ENCODE measurements at regions not wholly inside any gene's neighbourhood (a gene's known extent, or its start where the extent isn't known, plus 50 kb on each side); places are given as distances from the start of the nearest gene placed in this dataset.

DNA sequence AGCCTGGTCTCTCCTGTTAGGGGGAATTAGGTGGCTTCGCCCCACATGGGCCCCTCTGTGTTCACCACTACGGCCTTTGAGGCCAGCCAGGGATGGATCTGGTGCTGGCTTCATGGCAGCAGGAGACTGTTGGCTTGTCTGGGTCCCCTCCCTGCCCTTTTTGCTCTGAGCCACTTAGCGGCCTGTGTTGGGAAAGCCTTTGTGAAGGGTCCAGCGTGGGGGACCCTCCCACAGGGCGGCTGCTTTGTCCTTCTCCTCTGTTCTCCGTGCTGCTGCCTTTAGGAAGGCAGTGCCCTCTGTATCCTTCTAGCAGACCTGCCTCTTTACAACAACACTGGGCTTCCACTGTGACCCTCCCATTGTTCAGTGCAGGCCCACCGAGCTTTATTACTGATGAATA lies 118.4 kb downstream of the TSN start:
- peaks cover 3% of the 10 kb centered on the region for H3K27me3 Mint-ChIP-seq
- H3K4me1 Mint-ChIP-seq (ENCODE audit: low read depth): no peaks in the 10 kb centered on the region
- no peak for DNase-seq
- H3K27ac Mint-ChIP-seq: no peak overlapping the region
- H3K36me3 Mint-ChIP-seq (ENCODE audit: low read depth): no peaks in the 10 kb centered on the region
- H3K9me3 Mint-ChIP-seq: no peaks in the 10 kb centered on the region
- no peak overlapping the region for H3K4me3 Mint-ChIP-seq

DNA sequence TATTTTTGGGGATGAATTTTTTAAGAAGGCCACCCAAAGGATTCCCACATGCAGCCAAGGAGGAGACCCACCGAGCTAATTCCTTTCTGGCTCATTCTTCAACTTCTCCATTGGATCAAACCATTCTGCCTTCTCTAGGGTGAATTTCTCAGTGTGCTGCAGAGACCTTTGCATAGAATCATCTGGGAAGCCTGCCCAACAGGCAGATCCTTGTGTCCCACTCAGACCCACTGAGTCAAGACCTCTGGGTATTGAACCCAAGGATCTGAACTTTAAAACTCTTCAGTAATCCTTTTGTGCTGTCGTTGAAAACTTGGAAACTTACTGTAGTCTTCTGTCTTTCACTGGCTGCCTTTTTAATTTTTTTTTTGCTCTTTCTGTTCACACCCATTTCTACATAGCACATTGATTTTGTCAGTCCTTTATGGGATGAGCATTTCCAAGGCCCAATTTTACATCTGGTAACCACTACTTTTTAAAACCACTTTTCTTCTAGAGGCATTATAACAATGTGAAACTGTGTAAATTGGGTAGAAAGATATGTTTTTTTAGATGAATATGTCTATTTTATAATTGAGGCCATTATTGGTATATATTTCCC lies 120.2 kb downstream of the TSN start:
- Mint-ChIP-seq H3K36me3 (ENCODE audit: low read depth) (no peaks in the 10 kb centered on the region), H3K4me1 (ENCODE audit: low read depth) (no peaks in the 10 kb centered on the region), H3K4me3 (no peak overlapping the region), H3K9me3 (no peaks in the 10 kb centered on the region), H3K27ac (no peak overlapping the region), H3K27me3 (peaks cover 4% of the 10 kb centered on the region)
- no peak for DNase-seq

DNA sequence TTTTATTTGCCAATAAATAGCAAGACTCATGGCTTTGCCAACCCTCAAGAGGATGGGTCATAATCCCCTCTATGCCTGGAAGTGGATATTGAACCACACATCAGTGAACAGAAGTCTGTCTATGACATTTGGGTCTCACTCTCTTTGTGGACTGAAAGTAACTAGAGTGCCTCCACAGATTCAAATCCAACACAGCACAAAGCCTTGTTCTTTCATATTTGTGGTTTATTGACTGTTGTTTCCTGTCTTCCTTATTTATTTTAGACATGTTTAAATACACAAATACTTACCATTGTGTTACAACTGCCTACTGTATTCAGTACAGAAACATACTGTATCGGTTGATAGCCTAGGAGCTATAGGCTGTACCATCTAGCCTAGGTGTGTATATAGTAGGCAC lies 121.9 kb downstream of the TSN start:
- no peaks in the 10 kb centered on the region for H3K4me1 Mint-ChIP-seq (ENCODE audit: low read depth)
- no peak for DNase-seq
- no peak overlapping the region for H3K27ac Mint-ChIP-seq
- no peaks in the 10 kb centered on the region for H3K9me3 Mint-ChIP-seq
- peaks cover 18% of the 10 kb centered on the region for H3K27me3 Mint-ChIP-seq
- H3K36me3 Mint-ChIP-seq (ENCODE audit: low read depth): no peaks in the 10 kb centered on the region
- H3K4me3 Mint-ChIP-seq: no peak overlapping the region

- Mint-ChIP-seq H3K9me3 (no peaks in the 10 kb centered on the region), H3K4me1 (ENCODE audit: low read depth) (no peaks in the 10 kb centered on the region), H3K27ac (no peak overlapping the region), H3K4me3 (no peak overlapping the region), H3K27me3 (peaks cover 18% of the 10 kb centered on the region), H3K36me3 (ENCODE audit: low read depth) (no peaks in the 10 kb centered on the region)
- DNase-seq: no peak
Observed at GRCh38 chr2:121880283-121880682, 124.8 kb downstream of the TSN start.

DNA sequence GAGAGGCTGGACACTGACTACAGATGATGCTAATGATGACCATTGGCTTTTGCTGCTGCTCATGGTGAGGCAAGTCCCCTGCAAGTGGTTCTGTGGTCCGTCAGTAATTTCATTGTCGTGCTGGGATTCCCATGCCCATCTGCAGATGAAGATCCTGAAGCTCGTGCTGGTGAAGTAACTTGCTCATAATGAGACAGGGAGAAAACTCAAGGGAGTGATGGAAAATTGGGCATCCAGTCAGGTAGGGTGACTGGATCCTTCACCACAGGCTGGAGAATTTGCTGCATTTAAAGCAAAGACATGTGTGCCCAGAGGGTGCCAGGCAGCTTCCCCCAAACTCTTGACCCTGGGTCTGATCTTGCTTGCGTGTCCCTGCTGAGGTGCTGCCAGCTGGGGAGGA lies 125.6 kb downstream of the TSN start:
- H3K9me3 Mint-ChIP-seq: no peaks in the 10 kb centered on the region
- peaks cover 19% of the 10 kb centered on the region for H3K27me3 Mint-ChIP-seq
- no peak for DNase-seq
- no peaks in the 10 kb centered on the region for H3K36me3 Mint-ChIP-seq (ENCODE audit: low read depth)
- no peak overlapping the region for H3K4me3 Mint-ChIP-seq
- H3K27ac Mint-ChIP-seq: no peak overlapping the region
- H3K4me1 Mint-ChIP-seq (ENCODE audit: low read depth): no peaks in the 10 kb centered on the region

- H3K4me3 Mint-ChIP-seq: no peak overlapping the region
- H3K27ac Mint-ChIP-seq: no peak overlapping the region
- no peaks in the 10 kb centered on the region for H3K36me3 Mint-ChIP-seq (ENCODE audit: low read depth)
- peaks cover 20% of the 10 kb centered on the region for H3K27me3 Mint-ChIP-seq
- no peak for DNase-seq
- no peaks in the 10 kb centered on the region for H3K9me3 Mint-ChIP-seq
- no peaks in the 10 kb centered on the region for H3K4me1 Mint-ChIP-seq (ENCODE audit: low read depth)
Observed at GRCh38 chr2:121881950-121882349, 126.5 kb downstream of the TSN start.

- no peak for DNase-seq
- H3K36me3 Mint-ChIP-seq (ENCODE audit: low read depth): no peaks in the 10 kb centered on the region
- no peak overlapping the region for H3K4me3 Mint-ChIP-seq
- peaks cover 17% of the 10 kb centered on the region for H3K27me3 Mint-ChIP-seq
- no peaks in the 10 kb centered on the region for H3K4me1 Mint-ChIP-seq (ENCODE audit: low read depth)
- no peak overlapping the region for H3K27ac Mint-ChIP-seq
- no peaks in the 10 kb centered on the region for H3K9me3 Mint-ChIP-seq
Observed at GRCh38 chr2:121884078-121884477, 128.6 kb downstream of the TSN start.

GRCh38 chr2:121884511-121884921 lies 129.1 kb downstream of the TSN start:
- Mint-ChIP-seq H3K4me3 (no peak overlapping the region), H3K36me3 (ENCODE audit: low read depth) (no peaks in the 10 kb centered on the region), H3K9me3 (no peaks in the 10 kb centered on the region), H3K27me3 (peaks cover 17% of the 10 kb centered on the region), H3K4me1 (ENCODE audit: low read depth) (no peaks in the 10 kb centered on the region), H3K27ac (no peak overlapping the region)
- no peak for DNase-seq

GRCh38 chr2:121886059-121886458 lies 130.6 kb downstream of the TSN start:
- no peaks in the 10 kb centered on the region for H3K4me1 Mint-ChIP-seq (ENCODE audit: low read depth)
- H3K4me3 Mint-ChIP-seq: no peak overlapping the region
- peaks cover 12% of the 10 kb centered on the region for H3K27me3 Mint-ChIP-seq
- no peaks in the 10 kb centered on the region for H3K36me3 Mint-ChIP-seq (ENCODE audit: low read depth)
- DNase-seq: no peak
- no peaks in the 10 kb centered on the region for H3K9me3 Mint-ChIP-seq
- H3K27ac Mint-ChIP-seq: no peak overlapping the region

DNA sequence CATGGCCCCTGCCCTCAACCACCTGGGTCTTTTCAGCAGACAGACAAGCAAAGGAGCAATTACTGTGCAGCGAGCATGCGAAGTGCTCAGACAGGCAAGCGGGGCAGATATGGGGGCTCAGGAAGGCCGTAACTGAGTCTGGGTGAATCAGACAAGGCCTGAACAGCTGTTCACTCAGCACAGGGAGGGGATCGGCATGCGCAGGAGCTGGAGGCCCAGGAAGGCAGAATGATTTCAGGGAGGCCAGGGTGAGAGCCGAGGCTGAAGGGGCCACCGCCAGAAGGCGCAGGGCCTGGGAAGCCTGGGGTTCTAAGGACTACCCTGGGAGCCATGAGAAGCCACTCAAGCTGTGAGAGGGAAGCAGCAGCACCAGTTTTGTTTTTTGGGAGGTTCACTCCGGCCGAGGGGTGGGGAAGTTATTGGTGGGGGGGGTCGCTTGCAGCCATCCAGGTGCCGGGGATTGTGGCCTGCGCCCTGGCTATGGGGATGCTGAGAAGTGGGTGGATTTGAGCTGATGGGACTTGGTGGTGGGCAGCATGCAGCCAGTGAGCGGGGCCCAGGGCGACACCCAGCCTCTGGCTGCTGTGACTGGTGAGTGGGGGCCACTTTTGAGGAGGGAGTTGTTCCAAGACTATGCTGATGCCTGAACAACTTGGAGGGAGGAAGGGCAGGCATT lies 132.2 kb downstream of the TSN start:
- H3K4me3 Mint-ChIP-seq: no peak overlapping the region
- no peaks in the 10 kb centered on the region for H3K36me3 Mint-ChIP-seq (ENCODE audit: low read depth)
- no peak overlapping the region for H3K27ac Mint-ChIP-seq
- no peak for DNase-seq
- H3K9me3 Mint-ChIP-seq: no peaks in the 10 kb centered on the region
- no peaks in the 10 kb centered on the region for H3K4me1 Mint-ChIP-seq (ENCODE audit: low read depth)
- H3K27me3 Mint-ChIP-seq: peaks cover 2% of the 10 kb centered on the region

GRCh38 chr2:121888189-121888557 lies 132.7 kb downstream of the TSN start:
- no peaks in the 10 kb centered on the region for H3K4me1 Mint-ChIP-seq (ENCODE audit: low read depth)
- no peak for DNase-seq
- no peak overlapping the region for H3K27ac Mint-ChIP-seq
- no peak overlapping the region for H3K4me3 Mint-ChIP-seq
- no peaks in the 10 kb centered on the region for H3K9me3 Mint-ChIP-seq
- H3K27me3 Mint-ChIP-seq: peaks cover 2% of the 10 kb centered on the region
- H3K36me3 Mint-ChIP-seq (ENCODE audit: low read depth): no peaks in the 10 kb centered on the region

GRCh38 chr2:121890041-121890440 lies 134.6 kb downstream of the TSN start:
- Mint-ChIP-seq H3K9me3 (no peaks in the 10 kb centered on the region), H3K4me3 (no peak overlapping the region), H3K4me1 (ENCODE audit: low read depth) (no peaks in the 10 kb centered on the region), H3K27me3 (peaks cover 2% of the 10 kb centered on the region), H3K36me3 (ENCODE audit: low read depth) (no peaks in the 10 kb centered on the region), H3K27ac (no peak overlapping the region)
- no peak for DNase-seq

GRCh38 chr2:121895723-121896571 lies 140.5 kb downstream of the TSN start:
- H3K4me1 Mint-ChIP-seq (ENCODE audit: low read depth): no peaks in the 10 kb centered on the region
- no peak overlapping the region for H3K27ac Mint-ChIP-seq
- no peaks in the 10 kb centered on the region for H3K27me3 Mint-ChIP-seq
- H3K4me3 Mint-ChIP-seq: no peak overlapping the region
- H3K9me3 Mint-ChIP-seq: no peaks in the 10 kb centered on the region
- DNase-seq: no peak
- no peaks in the 10 kb centered on the region for H3K36me3 Mint-ChIP-seq (ENCODE audit: low read depth)

DNA sequence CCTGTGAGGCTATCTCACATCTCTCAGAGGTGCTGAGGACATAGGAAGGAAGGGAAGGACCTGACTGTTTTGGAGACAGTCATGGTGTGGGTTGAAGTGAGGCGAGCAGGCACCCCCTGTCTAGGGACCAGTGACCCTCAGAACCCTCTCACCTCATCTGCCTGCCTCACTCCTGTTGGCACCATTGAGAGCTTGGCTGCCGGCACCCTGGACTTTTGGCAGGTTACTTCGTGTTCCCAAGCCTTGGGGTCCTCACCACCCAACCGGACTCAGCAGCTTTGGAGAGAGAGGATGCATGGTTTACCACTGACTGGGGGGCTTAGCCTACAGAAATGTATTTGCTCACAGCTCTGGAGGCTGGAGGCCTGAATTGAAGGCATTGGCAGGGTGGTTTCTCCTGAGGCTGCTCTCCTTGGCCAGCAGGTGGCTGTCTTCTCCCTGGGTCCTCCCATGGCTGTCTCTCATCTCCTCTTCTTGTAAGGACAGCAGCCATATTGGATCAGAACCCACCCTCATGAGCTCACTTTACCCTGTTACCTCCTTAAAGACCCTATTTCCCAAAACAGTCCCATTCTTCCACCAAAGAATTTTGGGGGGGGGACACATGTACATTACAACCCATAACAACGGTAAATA lies 142.0 kb downstream of the TSN start:
- Mint-ChIP-seq H3K4me1 (ENCODE audit: low read depth) (no peaks in the 10 kb centered on the region), H3K36me3 (ENCODE audit: low read depth) (no peaks in the 10 kb centered on the region), H3K9me3 (no peaks in the 10 kb centered on the region), H3K27ac (no peak overlapping the region), H3K27me3 (no peaks in the 10 kb centered on the region), H3K4me3 (no peak overlapping the region)
- no peak for DNase-seq

GRCh38 chr2:121898483-121898882 lies 143.0 kb downstream of the TSN start:
- H3K36me3 Mint-ChIP-seq (ENCODE audit: low read depth): no peaks in the 10 kb centered on the region
- no peak overlapping the region for H3K4me3 Mint-ChIP-seq
- H3K27me3 Mint-ChIP-seq: no peaks in the 10 kb centered on the region
- no peak for DNase-seq
- H3K27ac Mint-ChIP-seq: no peak overlapping the region
- H3K9me3 Mint-ChIP-seq: no peaks in the 10 kb centered on the region
- H3K4me1 Mint-ChIP-seq (ENCODE audit: low read depth): no peaks in the 10 kb centered on the region
